Activated CD4-positive, CD25-positive, alpha-beta regulatory T cell treated with anti-CD3 and anti-CD28 coated beads, Interleukin-2, amount 50 U/mL, for 24 hours (primary cell): ENCODE measurements at regions not wholly inside any gene's neighbourhood (a gene's known extent, or its start where the extent isn't known, plus 50 kb on each side); places are given as distances from the start of the nearest gene placed in this dataset.
"Not testable (repeated sequence)": the region's sequence is repeated elsewhere in the genome, so short reads cannot be mapped to it uniquely, and the experiment has no call there.

Experiments
- ATAC-seq, 2 donors: fragments of 150-1000 bp; cut with Tn5 transposase; one replicate each; pipeline ENCODE4 v1.10.0; 2021; ENCODE audit warnings: mild to moderate bottlenecking in 1 of 2, moderate library complexity in 1 of 2

GRCh38 chr6:170040906-170041305 is 250.0 kb downstream of the DLL1 start:
- ATAC-seq = no peak

GRCh38 chr6:170040115-170040500 is 250.8 kb downstream of the DLL1 start:
- no peak for ATAC-seq

- no peak for ATAC-seq
Measured at GRCh38 chr6:170039156-170040114, 251.4 kb downstream of the DLL1 start.

GRCh38 chr6:170038708-170039107 is 252.2 kb downstream of the DLL1 start:
- no peak for ATAC-seq

- ATAC-seq = no peak
Measured at GRCh38 chr6:170038251-170038650, 252.6 kb downstream of the DLL1 start.

- ATAC-seq = no peak
Measured at GRCh38 chr6:170037541-170038250, 253.2 kb downstream of the DLL1 start.

- no peak for ATAC-seq
Measured at GRCh38 chr6:170036916-170037315, 254.0 kb downstream of the DLL1 start.

GRCh38 chr6:170036367-170036766 is 254.5 kb downstream of the DLL1 start:
- ATAC-seq = not testable (repeated sequence)

- no peak for ATAC-seq
Measured at GRCh38 chr6:170035901-170036304, 255.0 kb downstream of the DLL1 start.

GRCh38 chr6:170035044-170035443 is 255.8 kb downstream of the DLL1 start:
- ATAC-seq = no peak

GRCh38 chr6:170034294-170034693 is 256.6 kb downstream of the DLL1 start:
- no peak for ATAC-seq

GRCh38 chr6:170033666-170034065 is 257.2 kb downstream of the DLL1 start:
- ATAC-seq = no peak

GRCh38 chr6:170032706-170033309 is 258.1 kb downstream of the DLL1 start:
- ATAC-seq = no peak

GRCh38 chr6:170032197-170032596 is 258.7 kb downstream of the DLL1 start:
- no peak for ATAC-seq

GRCh38 chr6:170031684-170032121 is 259.2 kb downstream of the DLL1 start:
- no peak for ATAC-seq

- no peak for ATAC-seq
Measured at GRCh38 chr6:170030821-170031471, 259.9 kb downstream of the DLL1 start.

- ATAC-seq = no peak
Measured at GRCh38 chr6:170030284-170030815, 260.5 kb downstream of the DLL1 start.

GRCh38 chr6:170029416-170030283 is 261.2 kb downstream of the DLL1 start:
- no peak for ATAC-seq

GRCh38 chr6:170028629-170029345 is 262.1 kb downstream of the DLL1 start:
- ATAC-seq = no peak

GRCh38 chr6:170027647-170028043 is 263.2 kb downstream of the DLL1 start:
- no peak for ATAC-seq
